ENCODE measurements at regions not wholly inside any gene's neighbourhood (a gene's known extent, or its start where the extent isn't known, plus 50 kb on each side); places are given as distances from the start of the nearest gene placed in this dataset.
"Not testable (repeated sequence)": the region's sequence is repeated elsewhere in the genome, so short reads cannot be mapped to it uniquely, and the experiment has no call there.

- TF ChIP-seq, protein P1, sequence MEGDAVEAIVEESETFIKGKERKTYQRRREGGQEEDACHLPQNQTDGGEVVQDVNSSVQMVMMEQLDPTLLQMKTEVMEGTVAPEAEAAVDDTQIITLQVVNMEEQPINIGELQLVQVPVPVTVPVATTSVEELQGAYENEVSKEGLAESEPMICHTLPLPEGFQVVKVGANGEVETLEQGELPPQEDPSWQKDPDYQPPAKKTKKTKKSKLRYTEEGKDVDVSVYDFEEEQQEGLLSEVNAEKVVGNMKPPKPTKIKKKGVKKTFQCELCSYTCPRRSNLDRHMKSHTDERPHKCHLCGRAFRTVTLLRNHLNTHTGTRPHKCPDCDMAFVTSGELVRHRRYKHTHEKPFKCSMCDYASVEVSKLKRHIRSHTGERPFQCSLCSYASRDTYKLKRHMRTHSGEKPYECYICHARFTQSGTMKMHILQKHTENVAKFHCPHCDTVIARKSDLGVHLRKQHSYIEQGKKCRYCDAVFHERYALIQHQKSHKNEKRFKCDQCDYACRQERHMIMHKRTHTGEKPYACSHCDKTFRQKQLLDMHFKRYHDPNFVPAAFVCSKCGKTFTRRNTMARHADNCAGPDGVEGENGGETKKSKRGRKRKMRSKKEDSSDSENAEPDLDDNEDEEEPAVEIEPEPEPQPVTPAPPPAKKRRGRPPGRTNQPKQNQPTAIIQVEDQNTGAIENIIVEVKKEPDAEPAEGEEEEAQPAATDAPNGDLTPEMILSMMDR (conservative IDR thresholded peaks at IDR 0.05; ENCODE audit: low read depth, low read length), result not testable (repeated sequence)
- not testable (repeated sequence) for TF ChIP-seq EZH2 (IDR thresholded peaks at IDR 0.05; ENCODE audit: borderline replicate concordance, low read depth, low read length, poor library complexity, severe bottlenecking)
Observed at GRCh38 chr4:159421058-159421419, 318.2 kb downstream of the RAPGEF2 start.

Data from A673 (cell line).